ENCODE measurements at regions not wholly inside any gene's neighbourhood (a gene's known extent, or its start where the extent isn't known, plus 50 kb on each side); places are given as distances from the start of the nearest gene placed in this dataset.
A peak's percentile ranks its signal among the peaks of the same experiment; 100 is the strongest.
"Not testable (repeated sequence)": the region's sequence is repeated elsewhere in the genome, so short reads cannot be mapped to it uniquely, and the experiment has no call there.

DNA sequence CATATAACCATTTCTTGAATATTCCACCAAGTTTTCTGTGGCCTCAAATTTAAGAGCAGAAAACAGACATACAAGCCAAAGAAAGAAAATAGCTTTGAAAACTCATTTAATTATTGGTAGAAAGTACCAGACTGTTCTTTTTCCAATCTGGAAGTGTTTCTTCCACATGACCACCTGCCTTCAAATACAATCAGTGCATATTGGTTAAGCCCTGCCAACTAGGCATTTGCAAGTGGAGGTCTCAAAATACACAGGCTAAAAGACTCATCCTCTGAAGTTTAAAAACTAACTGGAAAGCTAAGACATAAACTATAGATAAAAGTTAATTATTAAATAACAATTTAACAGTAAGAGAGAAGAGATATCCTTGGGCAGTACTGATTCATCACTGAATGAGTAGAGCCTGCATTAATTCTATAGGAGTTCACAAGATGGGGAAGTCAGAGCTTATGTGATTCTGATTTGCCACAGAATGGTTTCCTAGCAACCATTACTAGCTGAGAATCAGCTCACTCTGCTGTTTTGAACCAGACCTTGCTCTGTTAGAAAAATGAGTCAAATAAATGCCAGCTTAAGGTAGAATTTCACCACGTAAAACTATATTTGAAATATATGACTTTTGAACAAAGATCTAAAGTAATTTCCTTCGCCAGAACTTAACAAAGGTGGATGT, 433.8 kb downstream of the FUT8 start:
- Histone ChIP-seq H3K27me3 (ENCODE audit: control insufficient read depth, insufficient read depth, low read length) (no peaks in the 10 kb centered on the region), H3K36me3 (ENCODE audit: control insufficient read depth, insufficient read depth, low read length) (no peaks in the 10 kb centered on the region), H3K4me3 (ENCODE audit: low read depth, low read length) (no peak overlapping the region)
- TF ChIP-seq, protein P1, sequence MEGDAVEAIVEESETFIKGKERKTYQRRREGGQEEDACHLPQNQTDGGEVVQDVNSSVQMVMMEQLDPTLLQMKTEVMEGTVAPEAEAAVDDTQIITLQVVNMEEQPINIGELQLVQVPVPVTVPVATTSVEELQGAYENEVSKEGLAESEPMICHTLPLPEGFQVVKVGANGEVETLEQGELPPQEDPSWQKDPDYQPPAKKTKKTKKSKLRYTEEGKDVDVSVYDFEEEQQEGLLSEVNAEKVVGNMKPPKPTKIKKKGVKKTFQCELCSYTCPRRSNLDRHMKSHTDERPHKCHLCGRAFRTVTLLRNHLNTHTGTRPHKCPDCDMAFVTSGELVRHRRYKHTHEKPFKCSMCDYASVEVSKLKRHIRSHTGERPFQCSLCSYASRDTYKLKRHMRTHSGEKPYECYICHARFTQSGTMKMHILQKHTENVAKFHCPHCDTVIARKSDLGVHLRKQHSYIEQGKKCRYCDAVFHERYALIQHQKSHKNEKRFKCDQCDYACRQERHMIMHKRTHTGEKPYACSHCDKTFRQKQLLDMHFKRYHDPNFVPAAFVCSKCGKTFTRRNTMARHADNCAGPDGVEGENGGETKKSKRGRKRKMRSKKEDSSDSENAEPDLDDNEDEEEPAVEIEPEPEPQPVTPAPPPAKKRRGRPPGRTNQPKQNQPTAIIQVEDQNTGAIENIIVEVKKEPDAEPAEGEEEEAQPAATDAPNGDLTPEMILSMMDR (IDR thresholded peaks at IDR 0.05; ENCODE audit: insufficient read depth, low read length, severe bottlenecking) = no peak
- FAIRE-seq (no peak), DNase-seq (ENCODE audit: low read depth) (peak; percentile 27)

DNA sequence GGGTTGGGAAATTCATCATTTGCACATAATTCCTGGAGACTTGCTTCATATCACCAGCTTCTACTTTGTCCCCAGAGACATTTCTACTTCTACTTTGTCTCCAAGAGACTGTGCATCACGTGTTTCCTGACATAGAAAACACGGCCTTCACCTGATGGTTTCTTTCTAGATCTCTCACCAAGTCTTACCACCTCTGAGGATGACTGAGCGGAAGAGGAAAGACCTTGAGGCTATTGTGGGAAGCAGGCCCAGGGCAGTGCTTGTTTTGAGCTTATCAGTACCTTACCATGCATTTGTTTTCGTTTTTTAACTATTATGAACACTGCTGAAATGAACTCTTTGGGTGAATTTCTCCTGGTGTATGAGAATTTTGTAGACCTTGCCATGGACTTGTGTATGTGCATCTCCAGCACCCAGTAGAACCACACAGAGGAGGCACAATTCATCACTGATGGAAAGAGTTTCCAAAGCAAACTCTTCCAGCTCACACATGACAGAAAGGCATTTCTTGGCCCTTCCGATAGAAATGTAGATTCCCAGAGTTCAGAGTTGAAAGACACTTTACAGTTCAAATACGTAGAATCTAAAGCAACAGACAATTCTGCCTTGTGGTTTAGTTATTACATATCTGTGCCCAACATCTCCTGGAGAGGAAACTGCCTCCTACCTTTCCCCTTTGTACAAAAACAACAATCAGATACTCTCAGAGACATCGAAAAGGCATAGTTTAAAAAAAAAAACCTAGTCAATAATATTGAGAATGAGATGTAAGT, 434.7 kb downstream of the FUT8 start:
- no peaks in the 10 kb centered on the region for H3K36me3 ChIP-seq (ENCODE audit: control insufficient read depth, insufficient read depth, low read length)
- TF ChIP-seq, protein P1 (IDR thresholded peaks at IDR 0.05; ENCODE audit: insufficient read depth, low read length, severe bottlenecking) = no peak
- H3K27me3 ChIP-seq (ENCODE audit: control insufficient read depth, insufficient read depth, low read length) = no peaks in the 10 kb centered on the region
- FAIRE-seq = no peak
- H3K4me3 ChIP-seq (ENCODE audit: low read depth, low read length) = no peak overlapping the region
- no peak for DNase-seq (ENCODE audit: low read depth)

DNA sequence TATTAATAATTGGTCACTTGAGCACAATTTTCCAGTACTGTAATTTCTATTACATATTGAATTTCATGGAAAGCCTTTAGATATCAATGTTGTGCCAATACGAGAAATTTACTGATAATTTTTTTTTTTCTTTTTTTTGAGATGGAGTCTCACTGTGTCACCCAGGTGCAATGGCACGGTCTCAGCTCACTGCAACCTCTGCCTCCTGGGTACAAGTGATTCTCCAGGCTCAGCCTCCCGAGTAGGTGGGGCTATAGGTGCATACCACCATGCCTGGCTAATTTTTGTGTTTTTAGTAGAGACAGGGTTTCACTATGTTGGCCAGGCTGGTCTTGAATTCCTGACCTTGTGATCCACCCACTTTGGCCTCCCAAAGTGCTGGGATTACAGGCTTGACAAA, 435.4 kb downstream of the FUT8 start:
- H3K27me3 ChIP-seq (ENCODE audit: control insufficient read depth, insufficient read depth, low read length); DNase-seq (ENCODE audit: low read depth); FAIRE-seq: not testable (repeated sequence)

DNA sequence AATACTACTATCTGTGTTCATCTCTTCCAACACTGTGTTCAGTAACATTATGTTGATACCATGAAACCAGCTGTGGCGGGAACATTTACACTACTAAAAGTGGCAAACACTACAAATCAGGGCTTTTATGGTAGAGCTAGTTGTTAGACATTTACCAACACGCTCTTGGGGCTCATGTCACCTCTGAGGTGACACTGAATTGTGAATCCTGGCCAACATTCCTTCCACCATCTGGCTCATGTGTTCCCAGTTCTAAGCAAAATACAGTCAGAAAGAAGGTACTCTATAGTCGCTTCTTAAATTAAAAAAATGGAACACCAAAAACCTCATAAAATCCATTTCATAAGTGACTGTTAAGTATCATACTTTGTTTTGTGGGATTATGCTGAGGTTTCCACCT, 436.6 kb downstream of the FUT8 start:
- FAIRE-seq = no peak
- TF ChIP-seq, protein P1 (IDR thresholded peaks at IDR 0.05; ENCODE audit: insufficient read depth, low read length, severe bottlenecking) = no peak
- no peaks in the 10 kb centered on the region for H3K36me3 ChIP-seq (ENCODE audit: control insufficient read depth, insufficient read depth, low read length)
- H3K27me3 ChIP-seq (ENCODE audit: control insufficient read depth, insufficient read depth, low read length) = no peaks in the 10 kb centered on the region
- H3K4me3 ChIP-seq (ENCODE audit: low read depth, low read length) = no peak overlapping the region
- no peak for DNase-seq (ENCODE audit: low read depth)

More for the DNA sequence above, 435.4 kb downstream of the FUT8 start:
- not testable (repeated sequence) for H3K4me3 ChIP-seq (ENCODE audit: low read depth, low read length); H3K36me3 ChIP-seq (ENCODE audit: control insufficient read depth, insufficient read depth, low read length)

DNA sequence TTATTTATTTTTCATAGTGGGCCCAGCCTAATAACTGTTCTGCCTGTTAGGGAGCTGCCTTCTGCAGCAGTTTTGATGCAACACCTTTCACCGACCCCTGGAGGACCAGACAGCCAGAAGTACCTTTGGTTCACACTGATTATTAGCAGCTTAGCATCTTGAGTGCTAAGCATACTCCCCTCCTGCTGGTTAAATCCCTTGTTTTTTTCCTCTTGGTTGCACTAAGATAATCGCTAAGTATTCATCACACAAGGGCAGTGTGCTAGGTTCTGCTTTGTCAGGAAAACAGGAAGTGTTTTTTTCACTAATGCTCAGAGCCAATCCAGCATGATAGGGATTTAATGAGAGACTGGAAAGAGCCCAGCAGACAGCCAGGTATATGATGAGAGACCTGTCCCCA, 437.0 kb downstream of the FUT8 start:
- FAIRE-seq = no peak
- H3K36me3 ChIP-seq (ENCODE audit: control insufficient read depth, insufficient read depth, low read length) = no peaks in the 10 kb centered on the region
- TF ChIP-seq, protein P1 (IDR thresholded peaks at IDR 0.05; ENCODE audit: insufficient read depth, low read length, severe bottlenecking) = no peak
- DNase-seq (ENCODE audit: low read depth) = no peak
- H3K27me3 ChIP-seq (ENCODE audit: control insufficient read depth, insufficient read depth, low read length) = no peaks in the 10 kb centered on the region
- H3K4me3 ChIP-seq (ENCODE audit: low read depth, low read length) = no peak overlapping the region

DNA sequence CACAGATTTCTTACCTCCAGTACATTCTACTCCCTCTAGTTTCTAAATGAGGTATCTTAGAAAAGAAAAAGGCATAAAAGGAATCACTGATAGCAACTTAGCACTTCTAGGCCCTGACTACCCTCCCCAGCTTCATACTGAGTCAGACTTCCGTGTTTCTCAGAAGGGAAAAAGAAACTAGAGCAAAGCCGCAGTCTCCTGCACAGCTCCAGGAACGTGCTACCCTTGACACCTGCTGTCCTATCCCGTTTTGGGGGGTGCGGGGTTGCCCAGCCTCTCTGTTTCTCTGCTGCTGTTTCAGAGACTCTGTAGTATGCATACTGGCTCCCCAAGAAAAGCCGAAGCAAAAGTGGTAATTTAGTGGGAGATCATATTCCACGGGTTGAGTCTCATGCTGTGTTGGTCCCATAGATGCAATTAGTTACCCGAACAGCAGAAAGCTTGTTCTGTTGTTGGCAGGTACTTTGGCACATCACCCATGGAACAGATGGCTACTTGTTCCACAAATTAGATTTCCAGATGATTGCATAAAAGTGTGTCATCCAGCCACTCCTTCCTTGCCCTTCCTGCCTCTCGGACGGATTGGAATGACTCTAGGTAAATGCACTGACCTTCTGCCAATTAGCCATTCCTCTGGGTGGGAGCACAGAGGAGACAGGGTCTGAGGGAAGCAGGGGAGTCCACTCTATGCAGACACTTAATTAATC, 438.1 kb downstream of the FUT8 start:
- no peak overlapping the region for H3K4me3 ChIP-seq (ENCODE audit: low read depth, low read length)
- no peaks in the 10 kb centered on the region for H3K36me3 ChIP-seq (ENCODE audit: control insufficient read depth, insufficient read depth, low read length)
- DNase-seq (ENCODE audit: low read depth) (peak; percentile 4), FAIRE-seq (peak; percentile 72)
- H3K27me3 ChIP-seq (ENCODE audit: control insufficient read depth, insufficient read depth, low read length) = no peaks in the 10 kb centered on the region
- TF ChIP-seq, protein P1 (IDR thresholded peaks at IDR 0.05; ENCODE audit: insufficient read depth, low read length, severe bottlenecking) = no peak

Data from bronchial epithelial cell (primary cell).